ENCODE measurements at regions not wholly inside any gene's neighbourhood (a gene's known extent, or its start where the extent isn't known, plus 50 kb on each side); places are given as distances from the start of the nearest gene placed in this dataset.

GRCh38 chr5:104019956-104020355 is 457.4 kb upstream of the NUDT12 start:
- TF ChIP-seq POLR2A (IDR thresholded peaks at IDR 0.05; ENCODE audit: low read depth, low read length) (no peak), JUN (IDR thresholded peaks at IDR 0.05; ENCODE audit: borderline replicate concordance, insufficient read depth, insufficient read length, low read depth) (no peak), EZH2 (IDR thresholded peaks at IDR 0.05; ENCODE audit: borderline replicate concordance, low read depth, low read length, severe bottlenecking) (no peak)
- TF ChIP-seq, protein P1, sequence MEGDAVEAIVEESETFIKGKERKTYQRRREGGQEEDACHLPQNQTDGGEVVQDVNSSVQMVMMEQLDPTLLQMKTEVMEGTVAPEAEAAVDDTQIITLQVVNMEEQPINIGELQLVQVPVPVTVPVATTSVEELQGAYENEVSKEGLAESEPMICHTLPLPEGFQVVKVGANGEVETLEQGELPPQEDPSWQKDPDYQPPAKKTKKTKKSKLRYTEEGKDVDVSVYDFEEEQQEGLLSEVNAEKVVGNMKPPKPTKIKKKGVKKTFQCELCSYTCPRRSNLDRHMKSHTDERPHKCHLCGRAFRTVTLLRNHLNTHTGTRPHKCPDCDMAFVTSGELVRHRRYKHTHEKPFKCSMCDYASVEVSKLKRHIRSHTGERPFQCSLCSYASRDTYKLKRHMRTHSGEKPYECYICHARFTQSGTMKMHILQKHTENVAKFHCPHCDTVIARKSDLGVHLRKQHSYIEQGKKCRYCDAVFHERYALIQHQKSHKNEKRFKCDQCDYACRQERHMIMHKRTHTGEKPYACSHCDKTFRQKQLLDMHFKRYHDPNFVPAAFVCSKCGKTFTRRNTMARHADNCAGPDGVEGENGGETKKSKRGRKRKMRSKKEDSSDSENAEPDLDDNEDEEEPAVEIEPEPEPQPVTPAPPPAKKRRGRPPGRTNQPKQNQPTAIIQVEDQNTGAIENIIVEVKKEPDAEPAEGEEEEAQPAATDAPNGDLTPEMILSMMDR (IDR thresholded peaks at IDR 0.05; ENCODE audit: extremely low read depth in 1 of 2, insufficient read depth in 1 of 2, low read depth in 1 of 2, low read length in 2 of 2), result no peak

All from endothelial cell of umbilical vein (primary cell).